GM19328 (cell line): ENCODE measurements at regions not wholly inside any gene's neighbourhood (a gene's known extent, or its start where the extent isn't known, plus 50 kb on each side); places are given as distances from the start of the nearest gene placed in this dataset.
"Not testable (repeated sequence)": the region's sequence is repeated elsewhere in the genome, so short reads cannot be mapped to it uniquely, and the experiment has no call there.

Source experiments
- ATAC-seq: cut with Tn5 transposase; IDR thresholded peaks from one replicate; pipeline ENCODE4 v1.9.1; 2021; ENCODE audit warnings: mild to moderate bottlenecking, moderate library complexity; ENCODE audit not compliant: unreplicated experiment

DNA sequence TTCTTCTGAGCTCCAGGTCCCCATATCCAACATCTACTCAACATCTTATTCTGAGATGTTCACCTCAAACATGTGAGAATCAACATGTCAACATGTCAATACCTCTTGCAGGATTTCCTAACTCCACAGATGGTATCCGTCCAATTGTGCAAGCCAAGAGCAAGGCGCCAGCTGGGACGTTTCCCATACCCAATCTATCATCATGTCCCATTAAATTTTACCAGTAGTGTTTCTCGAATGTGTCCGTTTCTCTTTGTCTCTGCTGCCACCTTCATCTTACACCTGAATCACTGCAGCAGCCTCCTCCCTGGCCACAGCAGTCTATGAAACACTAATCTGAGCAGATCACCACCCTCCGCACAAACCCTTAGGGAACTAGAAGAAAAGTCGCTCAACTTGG is 78.0 kb upstream of the RPS6KA2 start:
- no peak for ATAC-seq

DNA sequence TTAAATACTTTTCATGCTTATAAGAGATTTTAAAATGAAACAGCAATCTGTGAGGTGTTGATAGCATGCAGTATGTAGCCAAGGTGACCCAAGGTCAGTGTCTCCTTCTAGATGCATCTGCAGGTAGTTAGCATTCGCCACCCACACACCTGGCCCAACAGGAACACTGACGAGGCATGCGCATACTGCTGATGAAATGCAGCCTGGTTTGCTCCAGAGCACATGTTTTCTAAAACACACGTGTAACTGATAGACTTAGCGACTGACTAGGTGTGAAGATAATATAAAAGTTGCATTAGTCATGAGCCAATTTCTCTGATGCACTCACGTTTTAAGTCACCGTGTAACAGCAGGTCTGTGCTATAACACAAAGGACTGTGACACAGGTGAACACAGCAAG is 77.1 kb upstream of the RPS6KA2 start:
- ATAC-seq: no peak

DNA sequence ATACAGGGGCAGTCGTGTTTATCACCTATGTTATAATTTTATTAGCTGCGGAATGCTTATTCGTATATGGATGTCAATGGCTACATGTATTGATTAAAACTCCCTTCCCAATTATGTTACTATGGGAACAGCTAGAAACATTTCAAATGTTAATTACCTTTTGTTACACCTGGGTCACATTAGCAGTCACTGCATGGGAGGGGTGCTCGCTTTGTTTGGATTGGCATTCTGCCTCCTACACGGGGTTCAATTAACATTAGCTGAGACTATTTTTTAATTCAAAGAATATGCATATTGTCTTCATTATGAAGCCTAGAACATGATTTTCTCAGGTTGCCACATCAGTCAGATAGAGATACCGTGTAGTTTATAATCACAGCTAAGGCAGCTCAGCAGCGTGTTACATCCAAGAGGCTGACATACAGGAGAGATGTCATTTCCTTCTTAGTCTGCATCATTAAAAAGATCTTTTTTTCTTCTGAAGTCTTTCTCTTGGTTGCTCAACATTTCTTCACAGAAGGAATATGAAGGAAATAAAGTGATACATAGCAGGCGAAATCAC is 76.2 kb upstream of the RPS6KA2 start:
- ATAC-seq: no peak

DNA sequence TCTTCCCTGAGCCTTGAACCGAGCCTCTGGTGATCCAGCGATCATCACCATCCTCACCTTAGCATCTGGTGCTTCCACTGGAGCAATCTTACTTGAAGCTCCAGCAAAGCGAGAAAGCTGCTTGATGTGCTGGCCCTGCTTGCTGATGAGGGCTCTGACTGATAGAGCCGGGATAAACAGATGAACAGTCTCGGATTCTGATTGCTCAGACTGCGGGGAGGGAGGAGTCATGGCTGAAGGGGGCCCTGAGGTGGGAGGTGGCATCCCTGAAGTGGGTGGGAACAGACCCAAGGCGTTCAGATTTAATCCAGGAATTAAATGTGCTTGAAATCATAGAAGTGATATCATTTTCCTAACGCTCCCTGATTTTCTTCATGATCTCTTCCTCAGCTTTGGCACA is 74.4 kb upstream of the RPS6KA2 start:
- not testable (repeated sequence) for ATAC-seq

DNA sequence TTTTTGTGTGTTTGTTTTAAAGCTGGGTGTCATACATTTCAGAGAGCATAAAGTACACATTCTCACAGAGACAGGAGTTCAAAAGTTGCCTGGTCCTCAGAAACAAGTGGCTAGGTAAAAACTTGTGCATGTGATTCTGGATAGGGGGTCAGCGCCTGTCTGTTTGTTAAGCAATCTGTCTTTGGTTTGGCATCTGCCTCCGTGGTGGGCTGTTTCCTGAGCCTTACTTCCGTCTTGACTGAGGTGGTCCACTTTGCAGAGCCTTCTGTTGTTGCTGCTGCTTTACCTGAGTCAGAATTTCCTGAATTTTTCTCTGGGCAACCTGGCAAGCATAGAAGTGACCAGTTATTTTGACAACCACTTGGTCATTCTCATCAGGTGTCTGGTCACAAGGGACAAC is 73.8 kb upstream of the RPS6KA2 start:
- ATAC-seq: not testable (repeated sequence)

DNA sequence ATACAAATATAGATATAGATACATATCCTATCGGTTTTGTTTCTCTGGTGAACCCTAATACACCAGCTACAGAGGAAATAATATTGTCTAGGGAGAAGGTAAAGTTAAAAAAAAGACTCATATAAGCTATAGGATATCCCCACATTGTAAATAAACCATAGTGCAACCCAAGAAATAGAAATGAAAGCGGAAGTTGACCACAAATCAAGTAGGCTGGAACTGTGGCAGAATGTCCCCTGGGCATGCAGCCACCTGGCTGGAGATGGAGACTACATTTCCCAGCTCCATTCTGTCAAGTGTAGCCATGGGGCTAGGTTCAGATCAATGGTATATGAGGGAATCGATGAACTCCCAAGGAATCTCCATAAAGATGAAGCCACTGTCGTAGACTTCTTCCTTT is 70.1 kb upstream of the RPS6KA2 start:
- no peak for ATAC-seq

DNA sequence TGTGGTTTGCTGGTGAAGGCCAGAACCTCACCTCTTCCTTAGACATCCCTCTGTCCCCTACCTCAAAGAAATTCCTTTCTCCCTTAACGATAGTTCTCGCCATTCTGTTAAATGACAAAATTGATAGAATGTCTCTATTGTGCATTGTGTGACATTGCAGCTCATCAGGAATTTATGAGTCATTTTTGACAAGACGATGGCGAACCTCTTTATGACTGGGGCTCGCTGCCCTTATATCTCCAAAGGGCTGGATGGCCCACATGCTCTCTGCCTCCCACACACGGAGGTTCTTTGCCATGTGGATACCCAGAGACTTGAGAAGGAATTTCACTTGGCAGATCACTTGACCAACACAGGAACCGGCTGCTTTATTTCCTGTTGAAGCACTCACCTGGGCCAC is 66.8 kb upstream of the RPS6KA2 start:
- no peak for ATAC-seq

DNA sequence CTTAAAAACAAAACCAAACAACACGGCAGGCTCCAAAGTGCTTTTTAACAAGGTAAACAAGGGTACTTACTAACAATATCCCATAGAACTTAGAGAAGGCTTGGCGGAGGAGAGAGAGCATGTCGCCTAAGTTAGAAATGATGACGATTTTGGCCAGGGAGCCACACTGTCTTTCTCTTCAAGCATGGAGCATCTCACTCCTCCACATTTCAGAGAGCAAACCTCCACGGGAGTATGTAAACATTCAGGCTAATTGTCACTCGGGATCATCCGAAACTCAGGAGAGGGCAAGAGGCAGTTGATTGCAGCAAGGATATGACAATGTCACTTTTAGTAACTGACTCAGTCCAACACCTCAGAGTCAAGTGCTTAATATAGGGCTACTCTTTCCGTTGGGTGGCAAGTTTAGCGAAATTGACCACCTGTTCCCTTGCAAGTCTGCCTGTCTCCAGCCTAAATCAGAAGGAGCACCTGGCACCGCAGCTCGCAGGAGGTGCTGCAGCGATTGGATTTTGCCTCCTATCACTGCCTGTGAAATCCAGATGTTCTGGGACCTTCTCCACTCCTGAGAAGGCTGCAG is 65.8 kb upstream of the RPS6KA2 start:
- no peak for ATAC-seq

DNA sequence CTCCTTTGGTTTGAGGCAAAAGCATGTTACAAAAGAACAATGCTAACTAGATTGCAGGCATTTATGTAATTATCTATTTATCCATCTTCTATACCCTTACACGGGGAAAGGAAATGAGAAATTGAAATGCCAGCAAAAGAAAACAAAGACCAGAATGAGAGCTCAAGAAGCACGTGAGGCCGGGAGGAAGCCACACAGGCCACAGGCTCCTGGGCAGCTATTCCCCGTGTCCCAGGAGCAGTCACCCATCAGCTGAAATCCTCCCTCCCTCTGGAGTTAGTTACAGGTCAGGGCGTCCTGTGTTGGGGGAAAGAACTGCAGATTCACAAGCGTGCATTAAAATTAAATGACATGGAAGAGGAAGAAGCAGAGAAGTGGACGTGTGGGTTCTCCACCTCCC is 64.7 kb upstream of the RPS6KA2 start:
- no peak for ATAC-seq

DNA sequence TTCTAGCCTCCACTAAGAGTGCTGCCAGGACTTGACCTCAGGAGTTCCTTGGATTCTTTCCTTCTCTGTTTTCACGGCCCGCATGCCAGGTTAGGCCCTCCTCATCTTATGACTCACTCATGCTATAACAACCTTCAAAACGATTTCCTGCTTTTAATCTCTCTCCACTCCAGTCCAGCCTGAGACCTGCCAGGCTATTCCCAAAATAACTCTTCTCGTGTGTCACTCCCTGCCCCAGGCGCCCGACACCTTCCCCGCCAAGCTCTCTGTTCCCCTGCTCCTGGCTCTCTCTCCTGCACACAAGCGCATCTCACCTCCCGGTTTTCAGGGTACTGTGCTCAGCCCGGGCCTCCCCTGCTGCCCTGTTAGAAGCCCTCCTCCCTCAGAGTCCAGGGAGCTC is 64.1 kb upstream of the RPS6KA2 start:
- no peak for ATAC-seq

DNA sequence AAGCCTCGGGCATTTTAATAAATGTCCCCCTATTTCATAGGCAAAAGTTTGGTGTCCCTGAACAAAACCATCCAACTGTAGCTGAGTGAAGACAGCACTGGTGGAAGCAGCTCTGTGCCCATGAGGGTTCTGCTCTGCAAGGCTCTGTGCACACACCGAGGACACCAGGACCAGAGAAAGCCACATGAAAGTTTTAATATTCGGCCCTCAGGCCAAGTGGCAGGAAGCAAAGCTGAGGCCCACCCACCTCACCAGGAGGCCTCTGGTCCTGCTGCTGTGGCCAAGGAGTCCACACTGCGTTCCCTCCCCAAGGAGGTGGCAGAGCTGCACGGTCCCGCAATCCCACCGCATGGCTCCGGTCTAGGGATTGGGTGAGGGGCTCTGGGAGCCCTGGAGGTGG is 62.6 kb upstream of the RPS6KA2 start:
- no peak for ATAC-seq

DNA sequence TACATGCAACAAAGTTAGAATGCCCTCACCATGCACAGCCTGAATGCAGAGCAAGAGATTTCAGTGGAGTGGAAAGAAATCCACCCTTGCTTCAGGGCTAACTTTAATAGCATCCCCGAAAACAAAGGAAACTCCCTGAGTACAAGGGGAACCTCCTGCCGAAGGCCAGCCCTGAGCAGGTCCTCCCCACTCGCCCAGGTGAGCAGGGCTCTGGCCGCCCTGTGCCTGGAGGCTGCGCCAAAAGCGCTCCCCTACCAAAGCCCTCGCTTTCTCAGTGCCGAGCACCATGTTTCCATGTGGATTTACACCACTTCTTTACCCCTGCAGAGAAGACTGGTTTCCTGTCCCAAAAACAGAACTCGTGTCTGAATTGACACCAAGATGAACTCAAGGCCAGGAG is 61.9 kb upstream of the RPS6KA2 start:
- no peak for ATAC-seq

DNA sequence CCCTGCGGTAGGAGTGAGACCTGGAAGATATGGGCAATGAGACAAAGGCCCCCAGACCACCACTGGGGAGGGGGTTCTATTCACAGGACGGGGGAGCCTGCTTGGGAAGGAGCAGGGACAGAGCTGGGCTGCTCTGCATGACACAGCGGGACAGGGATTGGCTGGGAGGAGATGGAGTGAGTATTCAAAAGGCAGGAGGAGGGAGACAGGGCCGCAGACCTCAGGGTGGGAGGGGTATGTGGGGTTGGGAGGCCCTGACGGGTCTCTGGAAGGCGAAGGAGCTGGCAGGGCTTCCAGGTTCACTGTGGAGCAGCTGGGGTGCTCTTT is 60.8 kb upstream of the RPS6KA2 start:
- ATAC-seq: no peak

DNA sequence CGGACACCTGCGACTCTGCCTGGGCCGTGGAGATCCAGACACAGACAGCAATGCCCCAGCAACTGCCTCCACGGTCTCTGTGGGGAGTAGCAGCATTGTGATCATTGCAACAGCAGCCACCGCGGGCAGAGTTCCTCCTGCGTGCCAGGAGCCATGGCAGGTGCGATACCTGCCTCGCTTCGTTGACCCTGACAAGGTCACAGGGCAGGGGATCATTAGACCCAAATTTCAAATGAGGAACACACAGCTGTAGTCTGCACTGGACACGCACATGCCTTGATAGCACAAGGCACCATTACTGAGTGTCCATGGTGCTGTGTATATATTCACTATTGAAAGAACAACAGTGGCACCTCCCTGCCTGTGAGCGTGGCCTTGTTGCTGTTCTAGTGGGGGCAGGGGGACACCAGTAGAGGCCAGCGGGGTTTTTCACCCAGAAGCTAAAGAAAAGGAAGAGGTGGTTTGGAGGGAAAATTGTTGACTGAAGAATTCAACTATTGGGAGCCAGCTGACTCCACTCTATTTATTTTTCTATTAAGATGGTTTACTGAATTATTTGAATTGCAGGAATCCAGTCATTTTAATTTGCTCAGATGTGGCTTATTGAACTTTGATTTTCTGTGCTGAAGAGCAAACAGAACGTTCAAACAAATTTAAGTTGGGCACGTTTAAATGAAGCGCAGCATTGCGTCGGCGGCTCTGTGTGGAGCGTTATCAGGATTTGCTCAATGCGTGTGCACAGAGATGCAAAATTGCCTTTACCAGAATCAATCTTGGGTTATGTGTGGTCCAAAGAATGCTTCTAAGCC is 60.2 kb upstream of the RPS6KA2 start:
- no peak for ATAC-seq

DNA sequence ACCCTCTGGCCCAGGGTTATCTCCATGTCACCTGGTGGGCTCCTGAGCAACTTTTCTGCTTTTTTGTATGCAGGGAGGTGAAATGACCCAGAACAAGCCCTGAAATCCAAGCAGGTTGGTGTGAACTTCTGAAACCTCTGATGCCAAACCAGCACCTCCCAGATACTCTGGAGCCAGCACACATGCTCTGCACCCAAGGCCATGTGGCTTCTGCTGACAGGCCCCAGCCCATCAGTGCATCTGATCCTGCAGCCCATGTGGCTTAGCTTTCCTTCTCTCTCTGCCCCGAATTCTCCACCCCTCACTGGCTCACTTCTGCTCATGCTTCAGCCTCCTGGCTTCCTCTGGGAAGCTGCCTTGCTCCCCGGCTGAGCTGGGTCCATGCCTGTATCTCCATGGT is 59.3 kb upstream of the RPS6KA2 start:
- ATAC-seq: no peak

DNA sequence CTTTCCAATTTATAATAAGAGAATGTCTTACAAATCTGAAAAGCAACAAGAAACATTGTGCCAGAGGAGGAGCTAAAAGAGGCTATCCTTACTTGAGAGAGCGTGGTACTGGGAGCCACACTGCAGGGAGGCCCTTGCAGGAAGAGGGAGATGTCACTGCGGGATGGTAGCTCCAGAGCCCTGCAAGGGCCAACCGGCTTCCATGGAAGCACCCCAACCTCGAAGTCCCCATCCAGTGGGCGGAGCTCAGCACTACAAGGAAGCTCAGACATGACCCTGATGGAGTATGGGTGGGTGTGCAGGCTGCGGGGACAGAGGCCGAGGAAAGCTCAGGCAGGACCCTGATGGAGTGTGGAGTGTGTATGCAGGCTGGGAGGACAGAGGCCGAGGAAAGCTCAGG is 57.8 kb upstream of the RPS6KA2 start:
- no peak for ATAC-seq

DNA sequence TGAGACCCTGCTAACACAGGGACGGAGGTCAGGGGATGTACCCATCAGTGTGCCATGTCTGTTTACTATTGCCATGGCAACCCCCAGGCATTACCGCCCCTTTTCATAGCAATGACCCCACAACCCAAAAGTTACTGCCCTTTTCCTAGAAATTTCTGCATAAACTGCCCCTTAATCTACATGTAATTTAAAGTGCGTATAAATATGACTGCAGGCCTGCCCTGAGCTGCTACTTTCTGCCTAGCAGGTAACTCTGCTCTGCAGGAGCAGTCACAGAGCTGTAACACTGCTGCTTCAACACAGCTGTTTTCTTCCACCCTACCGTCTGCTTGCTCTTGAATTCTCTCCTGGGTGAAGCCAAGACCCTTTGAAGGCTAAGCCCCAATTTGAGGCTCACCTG is 57.1 kb upstream of the RPS6KA2 start:
- no peak for ATAC-seq

DNA sequence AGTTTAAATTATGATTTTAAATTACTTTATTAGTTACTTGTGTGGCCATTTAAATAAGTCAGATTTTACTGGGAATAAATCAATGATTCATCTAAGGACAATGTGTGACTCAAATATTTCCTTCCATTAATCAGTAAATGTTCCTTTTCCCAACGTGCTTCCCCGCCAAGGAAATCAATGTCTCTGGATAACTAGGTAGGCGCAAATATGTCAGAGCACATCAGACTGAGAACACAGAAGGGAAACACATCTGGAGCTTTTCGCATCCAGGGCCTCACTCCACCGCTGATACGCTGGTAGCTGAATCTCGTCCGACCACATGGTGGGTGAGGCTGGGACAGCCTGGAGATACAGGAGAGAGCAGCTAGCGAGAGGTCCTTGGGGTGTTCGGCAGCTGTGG is 56.4 kb upstream of the RPS6KA2 start:
- no peak for ATAC-seq

DNA sequence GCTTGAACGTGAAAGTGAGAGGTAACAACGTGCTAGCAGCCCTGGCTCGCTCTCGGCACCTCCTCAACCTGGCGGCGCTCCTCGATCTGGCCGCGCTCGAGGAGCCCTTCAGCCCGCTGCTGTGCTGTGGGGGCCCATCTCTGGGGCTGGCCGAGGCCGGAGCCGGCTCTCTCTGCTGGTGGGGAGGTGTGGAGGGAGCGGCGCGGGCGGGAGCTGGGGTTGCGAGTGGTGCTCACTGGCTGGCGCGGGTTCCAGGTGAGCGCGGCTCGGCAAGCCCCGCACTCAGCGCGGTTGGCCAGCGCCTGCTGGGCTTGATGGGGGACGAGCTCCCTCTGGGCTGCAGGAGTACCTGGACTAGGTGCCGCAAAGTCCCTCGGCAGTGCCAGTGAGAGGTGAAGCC is 52.5 kb upstream of the RPS6KA2 start:
- ATAC-seq: no peak

DNA sequence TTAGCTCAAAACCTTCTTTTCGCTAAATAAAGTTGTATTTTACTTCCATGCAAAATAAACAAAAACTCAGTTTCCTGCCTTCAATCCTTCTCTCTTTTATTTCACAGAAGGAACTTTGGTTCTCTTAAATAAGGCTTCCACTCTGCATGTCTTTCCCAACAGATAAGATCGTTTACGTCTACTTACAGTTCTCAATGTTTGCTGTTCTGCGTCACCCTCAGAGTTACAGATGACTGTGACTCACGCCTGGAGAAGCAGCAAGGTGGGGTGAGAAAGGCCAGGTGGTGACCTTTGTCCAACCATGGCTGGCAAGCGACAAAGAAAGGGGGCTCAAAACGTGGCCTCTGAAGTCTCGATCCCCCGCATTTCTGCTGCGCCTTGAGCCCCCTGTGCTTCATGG is 51.4 kb upstream of the RPS6KA2 start:
- no peak for ATAC-seq

DNA sequence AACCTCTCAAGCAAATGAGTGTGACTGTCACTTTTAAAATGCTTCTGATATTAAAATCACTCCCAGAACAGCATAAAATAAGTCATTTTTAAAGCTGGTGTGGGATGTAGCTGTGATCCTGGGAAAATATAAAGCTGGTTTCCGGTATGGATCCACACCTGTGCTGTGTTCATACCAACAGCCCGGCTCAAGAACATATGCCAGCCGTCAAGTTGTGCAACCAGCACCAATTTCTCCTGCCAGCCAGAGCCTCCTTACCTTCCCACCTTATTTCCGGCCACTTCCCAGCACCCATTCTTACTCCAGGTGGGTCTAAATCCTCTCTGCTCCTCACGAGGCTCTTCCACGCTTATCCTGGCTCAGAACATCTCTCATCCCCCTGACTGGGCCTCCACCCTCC is 50.9 kb upstream of the RPS6KA2 start:
- ATAC-seq: no peak
